SH-SY5Y (cell line): ENCODE measurements at regions not wholly inside any gene's neighbourhood (a gene's known extent, or its start where the extent isn't known, plus 50 kb on each side); places are given as distances from the start of the nearest gene placed in this dataset.

Source experiments
- GATA2 ChIP-seq: IDR thresholded peaks from 2 replicates; pipeline ENCODE4 v1.6.1; 2011; ENCODE audit warnings: mild to moderate bottlenecking, low read depth, low read length
- GATA3 ChIP-seq: IDR thresholded peaks from 2 replicates; pipeline ENCODE4 v1.6.1; 2011; ENCODE audit warnings: low read depth, mild to moderate bottlenecking, low read length, moderate library complexity

DNA sequence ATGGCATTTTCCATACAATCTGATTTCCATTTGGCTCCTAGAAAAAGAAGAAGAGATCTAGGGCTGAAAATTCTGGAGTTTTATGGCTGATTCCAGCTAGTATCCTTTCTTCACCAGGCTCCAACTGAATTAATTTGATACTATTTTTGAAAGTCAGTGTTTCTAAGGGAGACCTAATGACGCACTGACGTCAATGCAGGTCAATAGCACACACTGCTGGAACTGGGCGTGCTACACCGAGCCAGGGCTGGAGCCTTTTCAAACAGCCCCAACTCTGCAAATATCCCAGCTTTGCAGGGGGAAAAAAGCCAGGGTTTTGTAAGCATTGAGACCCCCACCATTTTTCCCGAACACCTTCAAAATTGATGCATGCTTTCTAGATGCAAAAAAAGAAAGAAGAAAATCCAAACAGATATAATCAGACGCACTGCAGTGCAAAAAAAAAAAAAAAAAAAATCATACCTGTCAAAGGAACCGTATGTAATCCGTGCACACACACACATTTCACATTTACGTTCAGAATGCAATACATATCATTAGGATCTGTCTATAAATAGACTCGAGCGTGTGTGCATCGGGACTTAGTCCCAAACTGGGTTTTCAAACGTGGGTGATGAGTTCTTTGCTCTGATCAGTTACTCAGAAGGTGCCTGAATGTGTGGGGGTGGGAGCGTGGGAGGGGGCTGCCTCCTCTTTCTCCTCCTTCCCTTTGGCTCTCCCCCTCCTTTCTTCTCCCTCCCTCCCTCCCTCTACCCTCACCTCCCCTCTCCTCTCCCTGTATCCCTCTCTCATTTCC lies 124.5 kb upstream of the HSD17B12 start:
- no peak for TF ChIP-seq GATA2
- no peak for TF ChIP-seq GATA3
